ENCODE measurements at regions not wholly inside any gene's neighbourhood (a gene's known extent, or its start where the extent isn't known, plus 50 kb on each side); places are given as distances from the start of the nearest gene placed in this dataset.

- TF ChIP-seq POLR2A (IDR thresholded peaks at IDR 0.05) = no peak
- TF ChIP-seq, protein P1, sequence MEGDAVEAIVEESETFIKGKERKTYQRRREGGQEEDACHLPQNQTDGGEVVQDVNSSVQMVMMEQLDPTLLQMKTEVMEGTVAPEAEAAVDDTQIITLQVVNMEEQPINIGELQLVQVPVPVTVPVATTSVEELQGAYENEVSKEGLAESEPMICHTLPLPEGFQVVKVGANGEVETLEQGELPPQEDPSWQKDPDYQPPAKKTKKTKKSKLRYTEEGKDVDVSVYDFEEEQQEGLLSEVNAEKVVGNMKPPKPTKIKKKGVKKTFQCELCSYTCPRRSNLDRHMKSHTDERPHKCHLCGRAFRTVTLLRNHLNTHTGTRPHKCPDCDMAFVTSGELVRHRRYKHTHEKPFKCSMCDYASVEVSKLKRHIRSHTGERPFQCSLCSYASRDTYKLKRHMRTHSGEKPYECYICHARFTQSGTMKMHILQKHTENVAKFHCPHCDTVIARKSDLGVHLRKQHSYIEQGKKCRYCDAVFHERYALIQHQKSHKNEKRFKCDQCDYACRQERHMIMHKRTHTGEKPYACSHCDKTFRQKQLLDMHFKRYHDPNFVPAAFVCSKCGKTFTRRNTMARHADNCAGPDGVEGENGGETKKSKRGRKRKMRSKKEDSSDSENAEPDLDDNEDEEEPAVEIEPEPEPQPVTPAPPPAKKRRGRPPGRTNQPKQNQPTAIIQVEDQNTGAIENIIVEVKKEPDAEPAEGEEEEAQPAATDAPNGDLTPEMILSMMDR (IDR thresholded peaks at IDR 0.05 in 8 of 11, conservative IDR thresholded peaks at IDR 0.05 in 3 of 11) = no peak
Measured at GRCh38 chr10:112040696-112041095, 142.9 kb downstream of the GPAM start.

All from spleen (tissue), 7 donors.